HG02938 (cell line): ENCODE measurements at regions not wholly inside any gene's neighbourhood (a gene's known extent, or its start where the extent isn't known, plus 50 kb on each side); places are given as distances from the start of the nearest gene placed in this dataset.
"Not testable (repeated sequence)": the region's sequence is repeated elsewhere in the genome, so short reads cannot be mapped to it uniquely, and the experiment has no call there.

Source experiments
- ATAC-seq: cut with Tn5 transposase; IDR thresholded peaks from one replicate; pipeline ENCODE4 v1.9.1; 2021; ENCODE audit warnings: mild to moderate bottlenecking, moderate library complexity; ENCODE audit not compliant: unreplicated experiment

DNA sequence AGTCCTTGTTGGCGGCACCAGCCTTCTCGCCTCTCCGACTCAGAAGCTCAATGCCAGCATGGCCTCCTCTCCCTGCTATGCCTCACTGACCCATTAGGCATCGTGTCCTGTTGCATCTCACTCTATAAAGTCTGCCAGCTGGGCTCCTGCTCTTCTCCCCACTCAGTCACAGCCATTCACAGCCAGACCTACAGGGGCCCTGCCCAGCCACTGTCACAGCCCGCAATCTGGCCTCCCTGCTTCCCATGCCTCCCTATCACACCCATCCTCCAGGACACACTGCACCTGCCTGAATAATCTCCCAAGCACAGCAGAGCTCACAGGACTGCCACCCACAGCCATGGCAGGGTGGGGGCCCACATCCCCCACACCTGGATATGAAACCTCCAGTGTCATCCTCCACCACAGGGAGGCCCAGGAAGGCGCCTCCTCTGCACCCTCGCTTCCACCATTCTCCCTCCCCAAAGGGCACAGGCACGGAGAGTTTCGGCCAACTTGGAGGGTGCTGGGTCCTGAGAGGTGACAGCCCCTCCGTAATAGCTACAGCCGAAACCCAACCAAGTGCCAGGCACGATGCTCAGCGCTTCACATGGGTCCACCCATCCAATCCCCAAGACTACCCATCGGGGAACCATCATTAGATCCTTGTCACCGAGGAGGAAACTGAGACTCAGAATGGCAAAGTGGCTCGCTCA is 370.3 kb downstream of the BCL11B start:
- ATAC-seq = no peak

DNA sequence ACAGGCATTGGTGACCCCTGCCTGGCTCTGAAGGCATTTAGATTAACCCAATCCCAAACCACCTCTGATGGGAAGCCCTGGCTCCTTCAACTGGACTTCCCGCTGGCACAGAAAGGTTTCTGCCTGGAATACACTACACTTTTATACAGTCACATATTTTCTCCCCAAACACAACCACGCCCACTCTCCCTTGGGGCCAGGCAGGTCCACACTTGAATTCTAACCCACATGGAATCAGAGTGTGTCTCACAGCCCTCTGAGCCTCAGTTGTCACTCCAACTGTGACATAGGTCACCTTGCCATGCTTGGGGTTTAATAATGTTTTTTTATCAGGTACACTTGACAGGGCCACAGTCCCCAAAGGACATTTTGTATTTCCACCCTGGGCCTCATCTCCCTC is 368.6 kb downstream of the BCL11B start:
- no peak for ATAC-seq

DNA sequence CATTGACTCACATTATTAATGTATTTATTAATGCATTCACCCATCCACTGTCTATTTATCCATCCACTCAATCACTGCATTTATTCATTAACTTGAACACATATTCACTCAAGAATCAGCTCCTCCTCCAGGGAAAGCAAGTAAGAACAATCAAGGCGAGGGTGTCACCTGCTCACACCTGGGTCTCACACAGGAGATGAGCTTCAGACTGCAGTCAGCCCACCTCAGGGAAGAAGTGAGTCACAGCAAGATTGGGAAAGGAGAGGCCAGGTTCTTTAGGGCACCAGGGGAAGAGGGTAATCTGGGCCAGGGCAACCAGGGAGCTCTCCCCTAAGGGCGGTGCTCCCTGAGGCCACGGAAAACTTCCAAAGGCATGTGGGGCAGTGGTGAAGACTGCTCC is 367.3 kb downstream of the BCL11B start:
- no peak for ATAC-seq

DNA sequence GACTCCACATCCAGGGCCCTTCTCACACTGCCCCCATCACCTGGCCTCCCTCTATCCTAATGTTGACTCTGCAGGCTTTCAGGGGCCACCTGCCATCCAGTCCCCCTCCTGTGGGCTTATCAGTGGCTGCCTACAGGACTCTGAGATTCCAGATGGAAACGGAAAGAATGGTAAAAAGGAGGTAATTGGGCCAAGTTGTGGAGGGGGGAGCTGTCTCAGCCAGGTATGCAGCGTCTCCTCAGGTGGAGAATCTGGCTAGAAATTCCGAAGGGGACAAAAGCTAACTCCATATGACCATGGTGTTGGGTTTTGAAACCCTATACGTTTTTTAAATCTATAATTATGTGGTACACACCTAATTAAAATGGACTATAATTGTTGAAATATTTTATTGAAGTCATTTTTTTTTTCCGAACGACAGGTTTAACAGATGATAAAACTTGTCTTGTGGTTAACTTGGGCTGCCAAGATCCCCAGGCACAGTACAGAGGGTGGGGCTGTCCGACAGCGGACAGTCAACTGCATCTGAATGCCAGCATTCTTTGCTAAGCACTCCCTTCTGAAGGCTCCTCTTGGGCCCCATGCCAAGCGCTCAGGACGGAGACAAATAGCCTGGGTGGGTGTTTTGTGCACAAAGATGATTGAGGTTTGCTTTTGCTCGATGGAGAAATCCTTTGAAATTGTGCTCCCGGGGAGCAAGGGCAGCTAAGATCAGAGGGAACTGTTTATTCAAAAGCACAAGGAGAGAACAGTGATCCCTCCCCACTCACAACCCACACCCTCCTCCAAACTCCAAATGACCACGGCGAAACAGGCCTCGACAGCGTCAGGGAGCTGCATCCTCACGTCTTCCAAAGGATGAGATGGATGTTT is 365.6 kb downstream of the BCL11B start:
- ATAC-seq = no peak

DNA sequence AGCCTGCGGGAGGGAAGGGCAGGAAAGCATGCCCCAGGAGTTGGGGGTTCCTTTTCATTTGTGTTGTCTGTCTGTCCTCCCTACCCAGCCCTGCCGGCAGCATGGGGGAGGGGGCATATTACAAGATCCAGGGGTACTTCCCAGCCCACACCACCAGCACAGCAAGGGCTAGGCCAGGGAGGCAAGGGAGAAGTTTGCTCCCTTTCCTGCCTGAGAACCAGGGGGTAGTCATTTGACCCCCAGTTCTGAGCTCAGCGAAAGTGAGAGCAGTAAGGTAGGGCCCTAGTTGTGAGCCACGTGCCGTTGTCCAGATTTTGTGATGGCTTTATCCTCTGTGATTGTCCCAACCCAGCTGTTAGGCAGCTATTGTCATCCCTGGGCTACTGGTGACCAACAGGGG is 364.7 kb downstream of the BCL11B start:
- no peak for ATAC-seq

DNA sequence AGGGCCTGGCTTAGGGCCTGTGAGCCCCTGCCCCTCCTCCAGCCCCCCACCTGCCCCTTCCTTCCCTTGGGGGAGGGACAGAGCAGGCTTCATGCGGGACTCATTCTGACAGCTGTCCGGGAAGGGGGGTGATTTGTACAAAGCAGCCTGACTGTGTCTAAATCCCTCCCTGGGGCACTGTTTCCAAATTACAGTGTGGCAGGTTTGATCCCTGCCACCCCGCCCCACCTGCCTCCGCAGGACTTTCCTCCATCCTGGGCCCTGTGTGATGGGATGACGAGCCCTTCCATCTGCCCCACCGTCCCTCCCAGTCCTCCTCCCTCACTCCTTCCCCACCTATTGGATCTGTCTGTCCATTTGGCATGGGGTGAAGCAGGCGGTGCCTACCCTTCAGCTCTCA is 363.9 kb downstream of the BCL11B start:
- ATAC-seq = no peak

DNA sequence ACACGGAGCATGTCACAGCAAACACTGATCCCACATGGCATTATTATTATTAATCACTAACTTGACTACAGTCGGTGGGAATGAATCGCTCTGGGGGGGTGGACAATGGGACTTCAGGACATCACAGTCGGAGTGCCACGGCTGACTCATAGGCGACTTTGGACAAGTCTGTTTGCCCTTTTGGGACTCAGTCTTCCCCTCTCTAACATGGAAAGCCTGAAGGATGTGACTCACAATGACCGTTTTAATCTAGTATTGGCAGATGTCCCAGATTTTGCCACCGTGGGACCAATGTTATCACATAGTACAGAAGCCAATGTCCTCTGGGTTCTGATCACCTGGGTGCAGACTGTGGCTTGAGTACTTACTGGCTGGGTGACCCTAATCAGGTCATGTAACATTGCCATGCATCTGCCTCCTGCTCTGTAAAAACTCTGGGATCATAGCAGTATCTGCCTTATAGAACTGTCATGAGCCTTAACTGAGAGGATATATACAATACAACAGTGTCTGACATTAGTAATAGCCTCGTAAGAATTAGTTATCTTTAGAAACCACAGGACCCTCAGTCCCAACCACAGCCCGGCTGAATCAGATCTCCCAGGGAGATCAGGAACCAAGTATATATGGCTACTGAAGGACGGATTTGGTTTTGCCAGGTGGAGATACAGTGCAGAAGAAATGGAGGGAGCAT is 362.6 kb downstream of the BCL11B start:
- ATAC-seq = no peak

DNA sequence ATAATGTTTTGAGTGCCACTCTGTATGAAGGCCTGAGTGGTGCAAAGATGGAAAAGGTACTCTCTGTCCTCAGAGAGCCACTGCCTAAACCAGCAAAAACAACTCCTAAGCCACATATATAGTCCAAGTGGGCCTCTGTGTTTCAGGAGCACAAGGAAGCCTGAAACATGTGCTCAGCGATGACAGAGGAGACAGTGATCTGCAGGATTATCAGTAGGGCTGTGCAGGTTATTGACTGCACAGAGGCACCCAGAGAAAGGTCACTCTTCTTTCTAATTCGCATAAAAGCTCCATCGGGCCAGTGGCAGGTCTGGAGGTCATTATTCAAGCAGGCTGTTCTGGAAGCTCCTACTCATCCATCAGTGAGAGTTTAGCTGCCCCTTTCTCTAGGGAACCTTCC is 361.9 kb downstream of the BCL11B start:
- no peak for ATAC-seq

DNA sequence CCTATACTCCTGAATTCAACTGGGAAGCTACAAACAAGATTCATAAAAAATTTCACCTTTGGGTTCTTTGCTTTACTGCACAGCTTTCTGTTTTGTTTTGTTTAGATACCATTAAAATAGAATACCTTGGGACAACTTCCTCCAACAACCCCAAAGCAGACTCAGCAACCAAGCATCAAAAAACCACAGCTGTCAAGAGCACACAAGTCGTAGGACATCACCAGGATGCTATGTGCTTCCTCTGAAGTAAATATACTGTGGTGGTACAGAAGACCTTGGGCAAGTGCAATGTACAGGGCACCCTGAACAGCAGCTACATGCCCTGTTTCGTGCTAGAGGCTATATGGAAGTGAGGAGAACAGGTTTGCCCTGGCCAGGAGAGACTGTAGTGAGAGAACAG is 359.3 kb downstream of the BCL11B start:
- ATAC-seq = no peak

DNA sequence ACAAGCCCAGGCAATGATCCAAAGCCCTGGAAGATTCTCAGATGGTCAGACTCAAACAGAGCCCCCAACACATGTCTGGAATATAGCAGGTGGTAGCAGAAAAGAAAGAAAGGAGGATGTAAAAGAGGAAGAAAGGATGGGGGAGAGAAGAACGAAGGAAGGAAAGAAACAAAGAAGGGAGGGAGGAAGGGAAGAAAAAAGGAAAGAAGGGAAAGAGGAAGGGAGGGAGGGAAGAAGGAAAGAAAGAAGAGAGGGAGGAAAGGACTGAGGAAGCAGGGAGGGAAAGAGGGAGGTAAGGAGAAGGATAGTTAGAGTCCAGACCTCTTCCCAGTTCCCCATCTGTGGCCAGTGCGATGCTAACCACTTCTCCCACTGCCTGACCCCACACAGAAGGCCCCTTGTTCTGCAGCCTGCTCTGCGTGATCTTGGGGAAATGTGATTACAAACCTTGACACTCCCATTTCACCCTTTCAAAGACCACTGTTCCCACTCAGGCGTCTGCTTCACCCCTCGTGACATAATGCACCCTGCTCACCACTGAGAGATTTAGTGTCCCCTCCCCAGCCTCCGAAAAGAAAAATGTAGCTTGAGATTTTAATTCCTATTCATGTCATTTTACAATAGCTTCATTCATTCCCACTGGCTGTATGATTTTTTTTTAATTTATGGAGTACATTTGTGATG is 357.9 kb downstream of the BCL11B start:
- no peak for ATAC-seq

DNA sequence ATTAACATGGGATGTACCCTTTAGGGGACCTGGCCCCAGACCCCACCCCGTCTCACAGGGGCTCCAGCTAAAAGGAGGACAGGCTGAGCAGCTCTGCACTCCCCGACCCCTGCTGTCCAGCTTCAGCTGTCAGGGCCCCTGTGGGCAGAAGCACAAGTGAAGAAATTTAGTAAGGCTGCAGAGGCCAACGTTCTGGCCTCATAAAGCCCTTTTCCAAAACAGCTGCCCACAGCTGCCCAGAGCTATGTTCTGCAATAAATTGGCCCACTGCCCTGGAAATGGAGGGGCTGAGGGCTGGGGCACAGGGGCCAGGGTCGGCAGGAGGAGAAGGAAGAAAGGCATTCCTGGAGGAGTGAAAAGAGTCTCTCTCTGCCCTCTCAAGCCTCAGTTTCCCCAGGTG is 357.1 kb downstream of the BCL11B start:
- no peak for ATAC-seq

DNA sequence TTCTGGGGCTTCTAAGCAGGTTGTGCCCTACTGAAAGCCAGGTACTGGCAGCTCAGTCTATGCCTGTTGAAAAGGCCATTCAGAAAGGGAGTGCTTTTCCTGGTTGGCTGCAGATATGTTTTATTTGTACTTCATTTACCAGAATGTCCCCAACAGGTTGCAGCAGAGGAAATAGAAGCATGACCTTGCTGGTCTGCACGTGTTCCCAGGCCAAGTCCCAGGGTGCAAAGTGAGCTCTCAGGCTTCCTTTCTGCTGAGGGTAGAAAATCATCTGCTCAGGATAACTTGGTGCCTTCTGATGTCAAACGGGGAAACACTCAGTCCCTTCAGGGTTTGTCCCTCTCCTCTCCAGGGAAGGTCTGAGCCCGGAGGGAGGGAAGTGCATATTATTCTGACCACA is 356.4 kb downstream of the BCL11B start:
- ATAC-seq = no peak

DNA sequence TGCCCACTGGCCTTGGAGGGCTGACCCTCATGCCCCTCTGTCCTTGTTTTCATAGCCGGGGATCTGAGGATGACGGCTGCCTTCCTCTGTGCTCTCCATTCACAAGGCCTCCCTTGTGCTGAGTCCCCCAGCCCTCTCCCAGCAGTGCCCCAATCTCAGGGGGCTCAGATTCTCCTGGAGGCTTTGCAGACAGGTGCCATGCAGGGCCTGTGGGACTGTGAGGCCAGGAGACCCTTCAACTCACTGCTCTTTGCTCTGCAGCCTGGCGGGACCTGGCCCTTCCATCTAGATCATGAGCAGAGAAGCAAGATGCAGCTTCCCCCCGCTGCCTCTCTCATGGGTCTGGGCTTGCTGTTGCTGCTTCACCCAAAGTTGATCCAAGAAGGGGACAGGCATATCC is 356.0 kb downstream of the BCL11B start:
- no peak for ATAC-seq

DNA sequence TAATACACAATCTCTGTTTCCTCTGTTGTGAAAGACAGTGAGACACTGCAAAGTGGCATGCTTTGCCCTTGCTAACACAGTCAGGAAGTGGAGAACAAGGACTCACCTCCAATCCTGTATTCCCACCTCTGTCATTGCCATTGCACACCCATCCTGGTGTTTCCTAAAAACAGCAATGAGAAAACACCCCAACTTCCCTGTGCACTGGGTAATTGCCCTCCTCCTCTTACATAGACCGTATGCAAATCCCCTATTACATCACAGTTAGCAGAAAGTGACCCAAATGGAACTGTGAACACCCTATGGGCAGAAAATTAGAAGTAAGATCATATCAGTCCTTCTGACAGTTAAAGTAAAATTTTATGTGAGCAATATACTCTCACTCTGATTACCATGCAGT is 355.5 kb downstream of the BCL11B start:
- no peak for ATAC-seq

DNA sequence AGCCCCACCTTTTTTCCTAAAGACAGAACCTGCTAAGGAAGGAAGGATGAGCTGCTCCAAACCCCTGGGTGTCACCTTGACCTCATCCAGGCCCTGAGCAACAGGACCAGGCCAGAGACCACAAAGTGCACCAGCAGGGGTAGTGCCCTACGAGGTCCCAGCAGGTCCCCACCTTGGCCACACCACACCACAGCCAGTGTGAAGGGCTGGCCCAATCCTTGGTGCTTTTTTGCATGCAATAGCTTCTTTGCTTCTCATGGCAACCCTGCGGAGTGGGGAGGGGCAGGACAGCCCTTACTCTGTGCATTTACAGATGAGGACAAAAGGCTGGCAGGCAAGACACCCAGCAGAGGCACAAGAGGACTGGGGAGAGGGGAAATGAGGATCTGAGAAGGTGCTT is 352.6 kb downstream of the BCL11B start:
- ATAC-seq = no peak

DNA sequence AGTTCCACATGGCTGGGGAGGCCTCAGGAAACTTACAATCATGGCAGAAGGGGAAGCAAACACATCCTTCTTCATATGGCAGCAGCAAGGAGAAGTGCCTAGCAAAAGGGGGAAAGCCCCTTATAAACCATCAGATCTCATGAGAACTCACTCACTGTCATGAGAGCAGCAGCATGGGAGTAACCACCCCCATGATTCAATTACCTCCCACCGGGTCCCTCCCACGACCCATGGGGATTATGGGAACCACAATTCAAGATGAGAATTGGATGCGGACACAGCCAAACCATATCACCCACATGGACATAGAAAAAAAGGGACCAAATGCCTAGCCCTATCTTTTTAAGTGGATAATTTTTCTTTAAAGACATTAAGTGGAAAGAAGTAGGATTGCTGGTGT is 350.7 kb downstream of the BCL11B start:
- not testable (repeated sequence) for ATAC-seq

DNA sequence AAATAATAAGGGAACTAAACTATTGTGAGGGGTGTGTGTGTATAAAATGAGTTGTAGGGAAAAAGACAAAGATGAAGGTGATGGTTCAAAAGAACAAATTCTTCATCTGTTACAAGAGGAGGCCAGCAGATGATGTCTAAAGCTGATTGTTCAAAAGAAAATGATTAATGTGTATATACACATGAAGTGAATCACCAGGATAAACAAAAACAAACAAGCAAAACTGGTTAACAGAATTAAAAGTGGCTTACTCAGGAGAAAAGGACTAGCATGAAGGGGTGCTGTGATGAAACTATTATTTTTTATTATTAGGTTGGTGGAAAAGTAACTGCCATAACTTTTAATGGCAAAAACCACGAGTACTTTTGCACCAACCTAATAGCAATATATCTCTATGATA is 348.4 kb downstream of the BCL11B start:
- ATAC-seq = no peak

DNA sequence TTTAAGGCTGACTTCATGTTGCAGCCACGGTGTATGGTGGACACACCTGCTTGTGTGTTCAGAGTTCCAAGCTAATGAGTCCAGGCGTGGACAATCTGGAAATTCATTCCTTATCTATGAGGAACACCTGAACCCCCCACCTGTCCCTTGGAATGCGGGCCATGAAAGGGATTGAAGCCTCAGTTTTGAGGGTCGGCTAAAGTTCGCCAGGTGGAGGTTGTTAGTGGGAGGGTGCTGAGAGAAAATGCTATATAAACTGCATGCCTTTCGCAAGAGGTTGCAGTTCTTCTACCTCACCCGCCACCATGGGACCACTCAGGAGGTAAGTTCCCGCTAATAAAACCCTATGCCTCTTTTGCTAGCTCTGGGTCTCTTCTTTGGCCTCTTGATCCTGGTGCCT is 348.0 kb downstream of the BCL11B start:
- no peak for ATAC-seq

DNA sequence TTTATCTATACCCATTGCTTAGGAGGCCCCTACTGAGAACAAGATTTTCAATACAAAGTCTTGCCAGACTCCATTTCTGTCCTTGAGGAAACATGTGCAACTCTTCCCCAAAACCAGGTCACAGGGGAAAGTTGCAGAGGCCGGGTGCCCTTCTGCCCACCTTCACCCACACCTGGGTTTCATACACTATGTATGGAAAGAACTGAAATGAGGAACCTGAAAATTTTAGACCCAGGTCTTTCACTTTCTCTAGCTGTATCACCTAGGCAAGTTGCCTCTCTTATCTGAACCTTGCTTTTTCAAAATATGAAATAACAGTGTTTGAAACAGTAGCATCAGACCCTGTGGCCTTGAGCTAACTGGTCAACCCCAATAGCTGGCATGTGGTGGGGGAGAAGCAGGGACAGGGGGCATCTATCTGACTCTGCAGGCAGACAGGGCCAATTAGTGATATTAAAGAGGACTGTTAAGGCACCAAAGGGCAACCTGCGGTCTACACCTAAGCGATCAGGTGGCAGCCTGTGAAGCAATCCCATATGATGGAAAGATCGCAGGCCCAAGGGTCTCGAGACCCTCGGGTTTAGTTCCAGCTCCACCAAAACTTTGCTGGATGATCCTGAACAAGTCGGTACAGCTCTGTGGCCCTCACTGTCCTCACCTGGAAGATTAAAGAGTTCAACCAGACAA is 346.5 kb downstream of the BCL11B start:
- no peak for ATAC-seq

DNA sequence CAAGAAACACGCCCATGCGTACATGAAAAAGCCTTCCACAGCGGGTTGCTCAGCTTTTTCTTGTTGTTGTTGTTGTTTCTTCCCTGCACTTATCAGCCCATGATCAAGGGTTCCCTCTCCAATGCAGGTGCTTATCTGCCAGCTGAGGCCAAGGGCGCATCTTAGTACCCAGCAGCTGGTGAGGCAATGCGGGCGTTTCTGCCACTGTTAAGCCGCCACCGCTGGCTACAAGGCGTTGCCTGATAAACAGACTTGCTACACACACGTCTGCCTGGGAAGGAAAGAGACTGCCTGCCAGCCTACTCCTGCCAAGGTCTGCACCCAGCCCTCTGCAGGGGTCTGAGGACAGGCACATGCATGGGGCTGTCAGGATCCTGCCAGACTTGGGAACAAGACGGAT is 345.9 kb downstream of the BCL11B start:
- no peak for ATAC-seq

DNA sequence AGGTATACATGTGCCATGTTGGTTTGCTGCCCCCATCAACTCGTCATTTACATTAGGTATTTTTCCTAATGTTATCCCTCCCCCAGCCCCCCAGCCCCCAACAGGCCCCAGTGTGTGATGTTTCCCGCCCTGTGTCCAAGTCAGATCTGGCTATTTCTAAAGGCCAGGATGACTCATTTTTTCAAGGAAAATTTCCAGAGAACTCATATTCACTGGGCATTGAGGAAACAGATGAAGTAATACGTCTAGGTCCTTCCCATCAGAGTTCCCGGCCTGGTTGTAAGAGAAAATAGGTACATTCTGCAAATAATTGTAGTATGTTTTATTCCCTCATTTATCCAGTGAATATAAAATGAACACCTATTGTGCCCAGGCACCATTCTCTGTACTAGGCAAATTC is 345.2 kb downstream of the BCL11B start:
- no peak for ATAC-seq
